A549 (cell line): ENCODE measurements at regions not wholly inside any gene's neighbourhood (a gene's known extent, or its start where the extent isn't known, plus 50 kb on each side); places are given as distances from the start of the nearest gene placed in this dataset.

Experiments used
- BHLHE40 ChIP-seq: IDR thresholded peaks from 2 replicates; pipeline ENCODE4 v1.6.1; 2012; ENCODE audit warnings: low read depth, low read length, inconsistent platforms
- CTCF ChIP-seq: fragments of >200 bp; sonication (Bioruptor Twin); formaldehyde crosslinking; IDR thresholded peaks from 3 replicates; pipeline ENCODE4 v1.5.1; 2016
- EHMT2 ChIP-seq: fragments of 200-600 bp; sonication (generic); IDR thresholded peaks from 2 replicates; pipeline ENCODE4 v1.6.1; 2016; ENCODE audit warnings: antibody characterized with exemption, low read depth, mild to moderate bottlenecking, moderate library complexity
- EP300 ChIP-seq, 2 experiments: fragments of >200 bp; sonication (Bioruptor Twin); formaldehyde crosslinking; IDR thresholded peaks; 2 replicates in 1 of 2; 3 replicates in 1 of 2; pipeline ENCODE4 v1.6.1; 2016 to 2017
- FOXS1 ChIP-seq: fragments of 250-450 bp; sonication (Bioruptor Pico); IDR thresholded peaks from 2 replicates; pipeline ENCODE4 v1.5.0; 2020; ENCODE audit warnings: mild to moderate bottlenecking, moderate library complexity
- HOXA7 ChIP-seq: fragments of 250-450 bp; sonication (Bioruptor Pico); IDR thresholded peaks from 2 replicates; pipeline ENCODE4 v1.5.0; 2020; ENCODE audit warnings: mild to moderate bottlenecking, moderate library complexity
- JUN ChIP-seq, 2 experiments: fragments of >200 bp; sonication (Bioruptor Twin); formaldehyde crosslinking; IDR thresholded peaks; 2 replicates in 1 of 2; 3 replicates in 1 of 2; pipeline ENCODE4 v1.6.1; 2016 to 2017
- KDM5A ChIP-seq: fragments of 200-600 bp; sonication (generic); IDR thresholded peaks from 2 replicates; pipeline ENCODE4 v1.6.1; 2016; ENCODE audit warnings: antibody characterized with exemption, mild to moderate bottlenecking
- NPAS2 ChIP-seq: fragments of 250-450 bp; sonication (Bioruptor Pico); IDR thresholded peaks from 2 replicates; pipeline ENCODE4 v1.8.0; 2022; ENCODE audit warnings: mild to moderate bottlenecking, moderate library complexity, borderline replicate concordance
- RAD21 ChIP-seq, 2 experiments: fragments of >200 bp in 1 of 2; sonication (Bioruptor Twin) in 1 of 2; formaldehyde crosslinking in 1 of 2; IDR thresholded peaks in 1 of 2; conservative IDR thresholded peaks in 1 of 2; 2 replicates in 1 of 2; 3 replicates in 1 of 2; pipeline ENCODE4 v1.6.1; 2012 to 2018; ENCODE audit warnings: inconsistent platforms in 1 of 2
- REST ChIP-seq: fragments of 200-600 bp; sonication (generic); IDR thresholded peaks from 2 replicates; pipeline ENCODE4 v1.6.1; 2016; ENCODE audit warnings: antibody characterized with exemption, mild to moderate bottlenecking, moderate library complexity
- RFX5 ChIP-seq: fragments of 450-650 bp; IDR thresholded peaks from 2 replicates; pipeline ENCODE4 v1.7.1; 2014; ENCODE audit warnings: antibody characterized with exemption, mild to moderate bottlenecking, moderate library complexity
- USF2 ChIP-seq: fragments of 450-650 bp; IDR thresholded peaks from 2 replicates; pipeline ENCODE4 v1.6.1; 2014; ENCODE audit warnings: antibody characterized with exemption
- TF ChIP-seq, protein P1 (sequence below): fragments of 250-450 bp; sonication (Bioruptor Pico); IDR thresholded peaks from 2 replicates; pipeline ENCODE4 v1.5.0; 2021; ENCODE audit warnings: mild to moderate bottlenecking, moderate library complexity, borderline replicate concordance

- TF ChIP-seq RFX5 (no peak), CTCF (no peak), KDM5A (no peak), JUN (IDR thresholded peaks at IDR 0.05) (no peak), HOXA7 (no peak), FOXS1 (no peak), REST (no peak), EP300 (IDR thresholded peaks at IDR 0.05) (no peak), BHLHE40 (no peak), RAD21 (conservative IDR thresholded peaks at IDR 0.05 in 1 of 2, IDR thresholded peaks at IDR 0.05 in 1 of 2) (no peak), NPAS2 (CRISPR knock-in tag) (no peak), EHMT2 (no peak), USF2 (no peak)
- TF ChIP-seq, protein P1, sequence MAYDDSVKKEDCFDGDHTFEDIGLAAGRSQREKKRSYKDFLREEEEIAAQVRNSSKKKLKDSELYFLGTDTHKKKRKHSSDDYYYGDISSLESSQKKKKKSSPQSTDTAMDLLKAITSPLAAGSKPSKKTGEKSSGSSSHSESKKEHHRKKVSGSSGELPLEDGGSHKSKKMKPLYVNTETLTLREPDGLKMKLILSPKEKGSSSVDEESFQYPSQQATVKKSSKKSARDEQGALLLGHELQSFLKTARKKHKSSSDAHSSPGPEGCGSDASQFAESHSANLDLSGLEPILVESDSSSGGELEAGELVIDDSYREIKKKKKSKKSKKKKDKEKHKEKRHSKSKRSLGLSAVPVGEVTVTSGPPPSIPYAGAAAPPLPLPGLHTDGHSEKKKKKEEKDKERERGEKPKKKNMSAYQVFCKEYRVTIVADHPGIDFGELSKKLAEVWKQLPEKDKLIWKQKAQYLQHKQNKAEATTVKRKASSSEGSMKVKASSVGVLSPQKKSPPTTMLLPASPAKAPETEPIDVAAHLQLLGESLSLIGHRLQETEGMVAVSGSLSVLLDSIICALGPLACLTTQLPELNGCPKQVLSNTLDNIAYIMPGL = no peak
These were observed 658.2 kb downstream of the NUP35 start for GRCh38 chr2:183782436-183782835.
